Adrenal gland (tissue), 9 donors: ENCODE measurements at regions not wholly inside any gene's neighbourhood (a gene's known extent, or its start where the extent isn't known, plus 50 kb on each side); places are given as distances from the start of the nearest gene placed in this dataset.

Experiments
- DNase-seq, 7 donors: peaks; one replicate each; pipeline ENCODE4 v3.0.0-alpha.2; 2019 to 2020
- H3K27ac ChIP-seq, 5 donors: fragments of 200-600 bp; sonication (generic) in 4 of 5; 1 replicate in 3 of 5; 2 replicates in 2 of 5; pipeline versions ENCODE4 v1.5.1 to v1.8.0; 2016 to 2020; ENCODE audit warnings: mild to moderate bottlenecking in 1 of 5
- H3K27me3 ChIP-seq: fragments of 200-600 bp; 2 replicates; pipeline ENCODE4 v1.8.0; 2021
- H3K36me3 ChIP-seq, 2 donors: fragments of 200-600 bp; replicated peaks in 1 of 2; 1 replicate in 1 of 2; 2 replicates in 1 of 2; pipeline versions ENCODE4 v1.5.1 to v1.8.0; 2018 to 2022
- H3K4me1 ChIP-seq, 2 donors: fragments of 200-600 bp; replicated peaks in 1 of 2; 1 replicate in 1 of 2; 2 replicates in 1 of 2; pipeline versions ENCODE4 v1.5.1 to v1.8.0; 2018 to 2021
- H3K4me3 ChIP-seq, 4 donors: fragments of 200-600 bp; sonication (generic) in 3 of 4; one replicate each; pipeline ENCODE4 v1.5.1; 2016 to 2018
- H3K9me3 ChIP-seq, 3 donors: fragments of 200-600 bp; sonication (generic) in 1 of 3; replicated peaks in 1 of 3; 1 replicate in 2 of 3; 2 replicates in 1 of 3; pipeline versions ENCODE4 v1.5.1 to v1.8.0; 2016 to 2021
- POLR2A ChIP-seq, 2 donors: fragments of 450-650 bp; IDR thresholded peaks; one replicate each; pipeline ENCODE4 v1.6.1; 2017; ENCODE audit warnings: antibody characterized with exemption in 2 of 2, mild to moderate bottlenecking in 2 of 2, moderate library complexity in 1 of 2
- WGBS, 4 donors: extraction: QIAGEN DNeasy Blood & Tissue Kit in 2 of 4; methylation state at CpG; one replicate each; pipeline versions ENCODE4 v1.1.5 to v1.1.7; 2013 to 2017; 5-methylcytosine and 5-hydroxymethylcytosine counted together
- intact Hi-C, 2 donors: fragments of 100-400 bp; cut with DNase I; formaldehyde crosslinking; loops; one replicate each; pipeline versions ENCODE4 v1.14.1 to v1.15.0; 2022 to 2023
- TF ChIP-seq, protein P1 (sequence below), 6 experiments: fragments of 450-650 bp in 4 of 6; fragments of 200-600 bp in 2 of 6; sonication (generic) in 1 of 6; IDR thresholded peaks; 1 replicate in 5 of 6; 2 replicates in 1 of 6; pipeline versions ENCODE4 v1.5.1 to v1.8.0; 2016 to 2021; ENCODE audit warnings: antibody characterized with exemption in 6 of 6, mild to moderate bottlenecking in 2 of 6, moderate library complexity in 1 of 6
- donor health status: healthy with polysubstance abuse.
- donor health status: Bipolar disorder and iron deficiency.
- donor health status: DM: yes; HTN: yes; CAD: no.
- donor health status: DM: no; HTN: no; CAD: no.
- donor health status: DM: no; HTN: no; CAD: no.

DNA sequence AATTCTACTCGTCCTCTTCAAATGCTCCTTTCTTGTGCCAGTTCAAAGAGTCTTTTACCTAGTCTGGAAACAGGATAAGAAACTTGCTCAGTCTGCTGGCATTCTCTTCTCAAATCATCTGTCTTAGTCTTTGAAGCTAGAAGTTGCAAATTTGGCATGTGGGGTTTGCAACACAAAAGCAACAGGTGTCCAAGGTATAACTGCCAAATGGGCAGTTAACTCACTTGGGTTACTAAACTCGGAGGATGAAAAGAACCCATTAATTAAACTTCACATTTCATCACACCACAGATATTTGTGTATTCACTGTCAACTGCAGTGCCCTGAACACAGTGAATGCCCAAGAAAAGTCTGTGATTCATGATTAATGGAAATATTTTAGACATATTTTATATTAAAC is 108.0 kb upstream of the TARS1 start:
- intact Hi-C loops, result no loop called here

DNA sequence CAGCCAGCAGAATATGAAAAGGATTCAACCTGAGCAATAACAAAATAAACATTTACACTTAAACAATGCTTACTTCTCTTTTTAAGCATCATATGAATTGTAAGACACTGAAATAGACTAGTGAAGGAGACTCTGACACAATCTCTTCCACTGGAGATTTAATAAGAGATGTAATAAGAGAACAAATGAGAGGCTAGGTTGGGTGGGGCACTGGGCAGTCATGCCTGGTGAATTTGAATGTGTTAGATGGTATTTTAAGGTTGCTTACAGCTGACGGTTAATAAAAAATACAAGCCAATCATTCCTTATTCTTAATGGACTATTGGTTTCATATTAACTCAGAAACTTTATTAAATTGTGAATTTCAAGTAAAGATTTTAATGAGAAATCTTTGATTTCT is 105.9 kb upstream of the TARS1 start:
- WGBS, 4 donors, result 80 to 92% (median 88%) methylated on average over 1 of the region's 1 CpG
- DNase-seq, result no peak
- Histone ChIP-seq H3K27me3 (no peaks in the 10 kb centered on the region), H3K36me3 (no peaks in the 10 kb centered on the region), H3K9me3 (no peaks in the 10 kb centered on the region), H3K4me3 (no peak overlapping the region), H3K4me1 (peaks cover 0 to 16% of the 10 kb centered on the region in 2 donors), H3K27ac (no peak overlapping the region)
- no peak for TF ChIP-seq POLR2A (IDR thresholded peaks at IDR 0.05)
- TF ChIP-seq, protein P1, sequence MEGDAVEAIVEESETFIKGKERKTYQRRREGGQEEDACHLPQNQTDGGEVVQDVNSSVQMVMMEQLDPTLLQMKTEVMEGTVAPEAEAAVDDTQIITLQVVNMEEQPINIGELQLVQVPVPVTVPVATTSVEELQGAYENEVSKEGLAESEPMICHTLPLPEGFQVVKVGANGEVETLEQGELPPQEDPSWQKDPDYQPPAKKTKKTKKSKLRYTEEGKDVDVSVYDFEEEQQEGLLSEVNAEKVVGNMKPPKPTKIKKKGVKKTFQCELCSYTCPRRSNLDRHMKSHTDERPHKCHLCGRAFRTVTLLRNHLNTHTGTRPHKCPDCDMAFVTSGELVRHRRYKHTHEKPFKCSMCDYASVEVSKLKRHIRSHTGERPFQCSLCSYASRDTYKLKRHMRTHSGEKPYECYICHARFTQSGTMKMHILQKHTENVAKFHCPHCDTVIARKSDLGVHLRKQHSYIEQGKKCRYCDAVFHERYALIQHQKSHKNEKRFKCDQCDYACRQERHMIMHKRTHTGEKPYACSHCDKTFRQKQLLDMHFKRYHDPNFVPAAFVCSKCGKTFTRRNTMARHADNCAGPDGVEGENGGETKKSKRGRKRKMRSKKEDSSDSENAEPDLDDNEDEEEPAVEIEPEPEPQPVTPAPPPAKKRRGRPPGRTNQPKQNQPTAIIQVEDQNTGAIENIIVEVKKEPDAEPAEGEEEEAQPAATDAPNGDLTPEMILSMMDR (IDR thresholded peaks at IDR 0.05), result no peak
- intact Hi-C loops, result no loop called here

More for the DNA sequence above, 108.0 kb upstream of the TARS1 start:
- Histone ChIP-seq H3K27me3 (no peaks in the 10 kb centered on the region), H3K36me3 (no peaks in the 10 kb centered on the region), H3K9me3 (no peaks in the 10 kb centered on the region), H3K4me3 (no peak overlapping the region), H3K4me1 (peaks cover 0 to 9% of the 10 kb centered on the region in 2 donors), H3K27ac (no peak overlapping the region)
- TF ChIP-seq POLR2A (IDR thresholded peaks at IDR 0.05), result no peak
- TF ChIP-seq, protein P1 (IDR thresholded peaks at IDR 0.05), result no peak
- DNase-seq, result no peak
- WGBS, 4 donors, result 58 to 73% (median 71%) methylated on average over 2 of the region's 2 CpGs

DNA sequence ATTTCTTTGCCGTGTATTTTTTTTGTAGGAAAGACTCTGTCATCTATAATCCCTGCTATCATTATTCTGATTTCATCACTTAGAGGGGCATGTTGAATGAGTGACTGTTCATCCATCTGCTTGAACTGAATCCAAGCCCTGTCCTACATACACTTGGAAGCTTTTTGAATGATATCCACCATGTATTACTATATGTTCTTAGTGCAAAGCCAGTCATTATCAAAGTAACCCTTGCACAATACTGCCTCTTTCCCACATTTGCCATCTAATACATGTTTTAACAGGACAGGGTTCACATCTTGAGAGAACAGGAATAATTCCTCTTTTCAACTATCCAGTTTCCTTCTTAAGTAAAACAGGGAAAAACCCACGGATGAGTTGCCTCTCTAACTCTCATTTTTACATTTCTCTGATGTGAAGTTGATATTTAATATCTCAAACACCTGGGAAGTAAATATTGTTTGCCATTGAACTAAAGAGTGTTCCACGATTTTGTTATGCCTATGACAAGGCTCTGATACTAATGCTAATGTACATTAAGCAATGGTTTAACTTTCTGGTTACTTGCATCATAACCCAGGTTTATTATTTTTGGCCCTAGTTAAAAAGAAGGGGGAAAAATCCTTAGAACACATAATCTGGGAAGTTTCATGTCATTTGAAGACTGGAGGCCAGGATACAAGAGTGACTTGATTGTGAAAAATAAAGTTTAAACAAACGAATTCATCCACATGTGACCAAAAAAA is 103.7 kb upstream of the TARS1 start:
- TF ChIP-seq, protein P1 (IDR thresholded peaks at IDR 0.05), result no peak
- no peak for TF ChIP-seq POLR2A (IDR thresholded peaks at IDR 0.05)
- DNase-seq, result no peak
- Histone ChIP-seq H3K4me3 (no peak overlapping the region), H3K4me1 (peaks cover 0 to 8% of the 10 kb centered on the region in 2 donors), H3K27ac (no peak overlapping the region), H3K9me3 (no peaks in the 10 kb centered on the region), H3K27me3 (no peaks in the 10 kb centered on the region), H3K36me3 (no peaks in the 10 kb centered on the region)
- WGBS, 4 donors, result 61 to 71% (median 66%) methylated on average over 4 of the region's 4 CpGs
- intact Hi-C loops, result no loop called here

DNA sequence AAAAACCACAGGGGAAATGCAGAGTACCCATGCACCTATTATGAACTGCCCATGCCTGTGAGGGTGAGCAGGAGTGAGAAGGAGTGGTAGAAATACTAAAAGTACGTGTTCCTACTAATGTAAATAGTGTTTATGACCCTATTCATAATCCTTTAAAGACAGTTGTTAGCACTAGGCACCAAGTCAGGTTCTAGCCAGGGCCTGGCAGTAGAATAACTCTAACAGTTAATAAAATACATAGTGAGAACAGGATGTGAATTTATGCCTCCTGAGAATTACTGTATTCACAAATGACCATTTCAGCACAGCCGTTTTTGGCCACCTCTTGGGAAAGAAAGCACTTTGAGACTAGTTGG is 103.2 kb upstream of the TARS1 start:
- TF ChIP-seq, protein P1 (IDR thresholded peaks at IDR 0.05), result no peak
- TF ChIP-seq POLR2A (IDR thresholded peaks at IDR 0.05), result no peak
- Histone ChIP-seq H3K36me3 (no peaks in the 10 kb centered on the region), H3K4me3 (no peak overlapping the region), H3K27ac (no peak overlapping the region), H3K27me3 (no peaks in the 10 kb centered on the region), H3K4me1 (peaks cover 0 to 8% of the 10 kb centered on the region in 2 donors), H3K9me3 (no peaks in the 10 kb centered on the region)
- DNase-seq, result no peak
- intact Hi-C loops, result no loop called here
- 68 to 85% (median 77%) methylated on average over 2 of the region's 2 CpGs for WGBS, 4 donors
